Spinal cord (tissue), 9 donors: ENCODE measurements at regions not wholly inside any gene's neighbourhood (a gene's known extent, or its start where the extent isn't known, plus 50 kb on each side); places are given as distances from the start of the nearest gene placed in this dataset.

Experiments used
- DNase-seq, 6 donors: peaks; one replicate each; pipeline versions ENCODE4 v3.0.0 to v3.0.0-alpha.2; 2013 to 2015; ENCODE audit warnings: low spot score in 6 of 6, low read depth in 4 of 6
- H3K27ac ChIP-seq: one replicate; pipeline ENCODE4 v1.5.1; 2013; ENCODE audit warnings: low read depth, low read length, control low read depth
- H3K27me3 ChIP-seq: one replicate; pipeline ENCODE4 v1.6.1; 2013; ENCODE audit warnings: low read length; ENCODE audit not compliant: control insufficient read depth, insufficient read depth
- H3K36me3 ChIP-seq: one replicate; pipeline ENCODE4 v1.6.1; 2013; ENCODE audit warnings: low read length; ENCODE audit not compliant: control insufficient read depth, insufficient read depth
- H3K4me1 ChIP-seq: one replicate; pipeline ENCODE4 v1.6.1; 2013; ENCODE audit warnings: low read length; ENCODE audit not compliant: control insufficient read depth, insufficient read depth
- H3K4me3 ChIP-seq: one replicate; pipeline ENCODE4 v1.5.1; 2013; ENCODE audit warnings: low read depth, low read length, control low read depth
- H3K9me3 ChIP-seq: one replicate; pipeline ENCODE4 v1.6.1; 2013; ENCODE audit warnings: low read length; ENCODE audit not compliant: control insufficient read depth, insufficient read depth
- WGBS: methylation state at CpG from one replicate; pipeline ENCODE4 v1.1.5; 2013; ENCODE audit warnings: missing lambda C conversion rate; ENCODE audit not compliant: insufficient coverage; 5-methylcytosine and 5-hydroxymethylcytosine counted together
- donor health status: healthy.

GRCh38 chr1:87230501-87230900 is 98.2 kb upstream of the LMO4 start:
- peak in 1 of 6 donors; percentile 27 for DNase-seq
- whole genome bisulfite sequencing = 75% methylated on average over 2 of the region's 2 CpGs
- Histone ChIP-seq H3K4me1 (peaks cover 9% of the 10 kb centered on the region), H3K27ac (no peak overlapping the region), H3K4me3 (no peak overlapping the region), H3K36me3 (no peaks in the 10 kb centered on the region), H3K9me3 (no peaks in the 10 kb centered on the region), H3K27me3 (no peaks in the 10 kb centered on the region)

GRCh38 chr1:87231703-87232367 is 96.8 kb upstream of the LMO4 start:
- no peak for DNase-seq
- H3K36me3 ChIP-seq = no peaks in the 10 kb centered on the region
- H3K4me3 ChIP-seq = no peak overlapping the region
- H3K9me3 ChIP-seq = no peaks in the 10 kb centered on the region
- H3K4me1 ChIP-seq = no peaks in the 10 kb centered on the region
- no peak overlapping the region for H3K27ac ChIP-seq
- WGBS = 80% methylated on average over 7 of the region's 8 CpGs
- no peaks in the 10 kb centered on the region for H3K27me3 ChIP-seq

GRCh38 chr1:87236585-87236984 is 92.1 kb upstream of the LMO4 start:
- no peaks in the 10 kb centered on the region for H3K27me3 ChIP-seq
- H3K4me3 ChIP-seq = no peak overlapping the region
- no peaks in the 10 kb centered on the region for H3K4me1 ChIP-seq
- H3K36me3 ChIP-seq = no peaks in the 10 kb centered on the region
- WGBS = no CpG with 5 or more reads among the region's 2 CpGs
- no peak overlapping the region for H3K27ac ChIP-seq
- no peak for DNase-seq
- H3K9me3 ChIP-seq = no peaks in the 10 kb centered on the region

- WGBS = 88% methylated on average over 2 of the region's 2 CpGs
- no peak for DNase-seq
- no peaks in the 10 kb centered on the region for H3K27me3 ChIP-seq
- H3K9me3 ChIP-seq = no peaks in the 10 kb centered on the region
- no peak overlapping the region for H3K4me3 ChIP-seq
- H3K4me1 ChIP-seq = no peaks in the 10 kb centered on the region
- H3K27ac ChIP-seq = no peak overlapping the region
- H3K36me3 ChIP-seq = no peaks in the 10 kb centered on the region
Observed at GRCh38 chr1:87239997-87240605, 88.6 kb upstream of the LMO4 start.

- Histone ChIP-seq H3K27ac (no peak overlapping the region), H3K36me3 (no peaks in the 10 kb centered on the region), H3K4me3 (no peak overlapping the region), H3K9me3 (no peaks in the 10 kb centered on the region), H3K27me3 (no peaks in the 10 kb centered on the region), H3K4me1 (no peaks in the 10 kb centered on the region)
- WGBS = 77% methylated on average over 4 of the region's 8 CpGs
- peak in 1 of 6 donors; percentile 49 for DNase-seq
Observed at GRCh38 chr1:87240661-87241285, 87.9 kb upstream of the LMO4 start.

GRCh38 chr1:87242445-87243185 is 86.1 kb upstream of the LMO4 start:
- H3K9me3 ChIP-seq = no peaks in the 10 kb centered on the region
- 82% methylated on average over 4 of the region's 6 CpGs for WGBS
- DNase-seq = no peak
- no peaks in the 10 kb centered on the region for H3K27me3 ChIP-seq
- H3K36me3 ChIP-seq = no peaks in the 10 kb centered on the region
- no peak overlapping the region for H3K4me3 ChIP-seq
- H3K4me1 ChIP-seq = no peaks in the 10 kb centered on the region
- H3K27ac ChIP-seq = no peak overlapping the region

- WGBS = 73% methylated on average over 1 of the region's 1 CpG
- Histone ChIP-seq H3K36me3 (no peaks in the 10 kb centered on the region), H3K4me3 (no peak overlapping the region), H3K27me3 (no peaks in the 10 kb centered on the region), H3K4me1 (no peaks in the 10 kb centered on the region), H3K27ac (no peak overlapping the region), H3K9me3 (no peaks in the 10 kb centered on the region)
- DNase-seq = no peak
Observed at GRCh38 chr1:87243573-87243972, 85.1 kb upstream of the LMO4 start.

- Histone ChIP-seq H3K27ac (no peak overlapping the region), H3K4me3 (no peak overlapping the region), H3K9me3 (no peaks in the 10 kb centered on the region), H3K4me1 (no peaks in the 10 kb centered on the region), H3K27me3 (no peaks in the 10 kb centered on the region), H3K36me3 (no peaks in the 10 kb centered on the region)
- no peak for DNase-seq
- 76% methylated on average over 4 of the region's 5 CpGs for WGBS
Observed at GRCh38 chr1:87246436-87246835, 82.2 kb upstream of the LMO4 start.

GRCh38 chr1:87249803-87250202 is 78.9 kb upstream of the LMO4 start:
- no peaks in the 10 kb centered on the region for H3K9me3 ChIP-seq
- no peak overlapping the region for H3K27ac ChIP-seq
- H3K36me3 ChIP-seq = no peaks in the 10 kb centered on the region
- no peak overlapping the region for H3K4me3 ChIP-seq
- H3K27me3 ChIP-seq = no peaks in the 10 kb centered on the region
- WGBS = no CpG with 5 or more reads among the region's 2 CpGs
- H3K4me1 ChIP-seq = no peaks in the 10 kb centered on the region
- DNase-seq = no peak
